ENCODE measurements at regions not wholly inside any gene's neighbourhood (a gene's known extent, or its start where the extent isn't known, plus 50 kb on each side); places are given as distances from the start of the nearest gene placed in this dataset.

- Mint-ChIP-seq H3K36me3 (ENCODE audit: low read depth) (no peaks in the 10 kb centered on the region), H3K27ac (no peak overlapping the region), H3K9me3 (ENCODE audit: insufficient read depth) (peaks cover 12% of the 10 kb centered on the region), H3K27me3 (ENCODE audit: low read depth) (no peaks in the 10 kb centered on the region), H3K4me3 (no peak overlapping the region), H3K4me1 (ENCODE audit: low read depth) (no peaks in the 10 kb centered on the region)
- no peak for ATAC-seq
- ChIA-PET CTCF (no interaction called here), POLR2A (no interaction called here)
- DNase-seq, result no peak
Observed at GRCh38 chr18:30016179-30016578, 1026.4 kb downstream of the DSC3 start.

- no peak overlapping the region for H3K27ac Mint-ChIP-seq
- ChIA-PET CTCF (no interaction called here), POLR2A (no interaction called here)
- no peak overlapping the region for H3K4me3 Mint-ChIP-seq
- H3K27me3 Mint-ChIP-seq (ENCODE audit: low read depth), result no peaks in the 10 kb centered on the region
- DNase-seq (no peak), ATAC-seq (no peak)
- H3K9me3 Mint-ChIP-seq (ENCODE audit: insufficient read depth), result peaks cover 11% of the 10 kb centered on the region
- no peaks in the 10 kb centered on the region for H3K36me3 Mint-ChIP-seq (ENCODE audit: low read depth)
- H3K4me1 Mint-ChIP-seq (ENCODE audit: low read depth), result no peaks in the 10 kb centered on the region
Observed at GRCh38 chr18:30004965-30005364, 1037.6 kb downstream of the DSC3 start.

- H3K27ac Mint-ChIP-seq, result no peak overlapping the region
- H3K4me3 Mint-ChIP-seq, result no peak overlapping the region
- DNase-seq, result no peak
- ChIA-PET POLR2A (no interaction called here), CTCF (no interaction called here)
- peaks cover 5% of the 10 kb centered on the region for H3K9me3 Mint-ChIP-seq (ENCODE audit: insufficient read depth)
- H3K36me3 Mint-ChIP-seq (ENCODE audit: low read depth), result no peaks in the 10 kb centered on the region
- no peak for ATAC-seq
- H3K27me3 Mint-ChIP-seq (ENCODE audit: low read depth), result no peaks in the 10 kb centered on the region
- no peaks in the 10 kb centered on the region for H3K4me1 Mint-ChIP-seq (ENCODE audit: low read depth)
Observed at GRCh38 chr18:29982218-29982617, 1060.3 kb downstream of the DSC3 start.

- H3K36me3 Mint-ChIP-seq (ENCODE audit: low read depth), result no peaks in the 10 kb centered on the region
- no peaks in the 10 kb centered on the region for H3K4me1 Mint-ChIP-seq (ENCODE audit: low read depth)
- DNase-seq (no peak), ATAC-seq (no peak)
- no peak overlapping the region for H3K4me3 Mint-ChIP-seq
- ChIA-PET CTCF (no interaction called here), POLR2A (no interaction called here)
- H3K27me3 Mint-ChIP-seq (ENCODE audit: low read depth), result no peaks in the 10 kb centered on the region
- no peak overlapping the region for H3K27ac Mint-ChIP-seq
- H3K9me3 Mint-ChIP-seq (ENCODE audit: insufficient read depth), result peaks cover 8% of the 10 kb centered on the region
Observed at GRCh38 chr18:29979881-29980280, 1062.7 kb downstream of the DSC3 start.

- H3K4me1 Mint-ChIP-seq (ENCODE audit: low read depth), result no peaks in the 10 kb centered on the region
- no peak for ATAC-seq
- no peaks in the 10 kb centered on the region for H3K27me3 Mint-ChIP-seq (ENCODE audit: low read depth)
- no peaks in the 10 kb centered on the region for H3K36me3 Mint-ChIP-seq (ENCODE audit: low read depth)
- no peak overlapping the region for H3K27ac Mint-ChIP-seq
- ChIA-PET POLR2A (no interaction called here), CTCF (no interaction called here)
- H3K4me3 Mint-ChIP-seq, result no peak overlapping the region
- H3K9me3 Mint-ChIP-seq (ENCODE audit: insufficient read depth), result peaks cover 13% of the 10 kb centered on the region
- no peak for DNase-seq
Observed at GRCh38 chr18:29969876-29970275, 1072.7 kb downstream of the DSC3 start.

- ATAC-seq (no peak), DNase-seq (no peak)
- ChIA-PET CTCF (no interaction called here), POLR2A (no interaction called here)
- Mint-ChIP-seq H3K36me3 (ENCODE audit: low read depth) (no peaks in the 10 kb centered on the region), H3K4me3 (no peak overlapping the region), H3K4me1 (ENCODE audit: low read depth) (no peaks in the 10 kb centered on the region), H3K27me3 (ENCODE audit: low read depth) (no peaks in the 10 kb centered on the region), H3K27ac (no peak overlapping the region), H3K9me3 (ENCODE audit: insufficient read depth) (peaks cover 7% of the 10 kb centered on the region)
Observed at GRCh38 chr18:29962579-29962978, 1080.0 kb downstream of the DSC3 start.

- no peaks in the 10 kb centered on the region for H3K4me1 Mint-ChIP-seq (ENCODE audit: low read depth)
- no peak overlapping the region for H3K4me3 Mint-ChIP-seq
- ChIA-PET CTCF (no interaction called here), POLR2A (no interaction called here)
- no peaks in the 10 kb centered on the region for H3K27me3 Mint-ChIP-seq (ENCODE audit: low read depth)
- DNase-seq, result no peak
- no peaks in the 10 kb centered on the region for H3K36me3 Mint-ChIP-seq (ENCODE audit: low read depth)
- H3K27ac Mint-ChIP-seq, result no peak overlapping the region
- no peak for ATAC-seq
- peaks cover 7% of the 10 kb centered on the region for H3K9me3 Mint-ChIP-seq (ENCODE audit: insufficient read depth)
Observed at GRCh38 chr18:29960539-29960938, 1082.0 kb downstream of the DSC3 start.

- no peak overlapping the region for H3K4me3 Mint-ChIP-seq
- POLR2A ChIA-PET, result no interaction called here
Observed at GRCh38 chr18:29930231-29930630, 1112.3 kb downstream of the DSC3 start.

GRCh38 chr18:29928081-29928480 is 1114.5 kb downstream of the DSC3 start:
- CTCF ChIA-PET, result no interaction called here

More at GRCh38 chr18:29930231-29930630, 1112.3 kb downstream of the DSC3 start:
- H3K9me3 Mint-ChIP-seq (ENCODE audit: insufficient read depth), result peaks cover 18% of the 10 kb centered on the region
- ATAC-seq, result no peak
- no peak for DNase-seq
- CTCF ChIA-PET, result no interaction called here
- no peaks in the 10 kb centered on the region for H3K27me3 Mint-ChIP-seq (ENCODE audit: low read depth)
- no peaks in the 10 kb centered on the region for H3K36me3 Mint-ChIP-seq (ENCODE audit: low read depth)
- H3K4me1 Mint-ChIP-seq (ENCODE audit: low read depth), result no peaks in the 10 kb centered on the region
- H3K27ac Mint-ChIP-seq, result no peak overlapping the region

GRCh38 chr18:29925566-29925965 is 1117.0 kb downstream of the DSC3 start:
- no peak overlapping the region for H3K4me3 Mint-ChIP-seq
- DNase-seq, result no peak
- CTCF ChIA-PET, result no interaction called here

More at GRCh38 chr18:29928081-29928480, 1114.5 kb downstream of the DSC3 start:
- Mint-ChIP-seq H3K27ac (no peak overlapping the region), H3K4me3 (no peak overlapping the region), H3K27me3 (ENCODE audit: low read depth) (no peaks in the 10 kb centered on the region), H3K36me3 (ENCODE audit: low read depth) (no peaks in the 10 kb centered on the region), H3K4me1 (ENCODE audit: low read depth) (no peaks in the 10 kb centered on the region), H3K9me3 (ENCODE audit: insufficient read depth) (peaks cover 15% of the 10 kb centered on the region)
- no peak for DNase-seq
- ATAC-seq, result no peak
- POLR2A ChIA-PET, result no interaction called here

GRCh38 chr18:29912351-29912750 is 1130.2 kb downstream of the DSC3 start:
- CTCF ChIA-PET, result no interaction called here
- POLR2A ChIA-PET, result no interaction called here
- DNase-seq (no peak), ATAC-seq (no peak)
- Mint-ChIP-seq H3K27ac (no peak overlapping the region), H3K9me3 (ENCODE audit: insufficient read depth) (peaks cover 14% of the 10 kb centered on the region), H3K4me3 (no peak overlapping the region), H3K27me3 (ENCODE audit: low read depth) (no peaks in the 10 kb centered on the region), H3K4me1 (ENCODE audit: low read depth) (no peaks in the 10 kb centered on the region), H3K36me3 (ENCODE audit: low read depth) (no peaks in the 10 kb centered on the region)

More at GRCh38 chr18:29925566-29925965, 1117.0 kb downstream of the DSC3 start:
- Mint-ChIP-seq H3K27ac (no peak overlapping the region), H3K9me3 (ENCODE audit: insufficient read depth) (peaks cover 18% of the 10 kb centered on the region), H3K36me3 (ENCODE audit: low read depth) (no peaks in the 10 kb centered on the region), H3K4me1 (ENCODE audit: low read depth) (no peaks in the 10 kb centered on the region), H3K27me3 (ENCODE audit: low read depth) (no peaks in the 10 kb centered on the region)
- POLR2A ChIA-PET, result no interaction called here
- no peak for ATAC-seq

GRCh38 chr18:29892960-29893558 is 1149.5 kb downstream of the DSC3 start:
- POLR2A ChIA-PET, result no interaction called here
- H3K4me3 Mint-ChIP-seq, result no peak overlapping the region
- DNase-seq, result no peak
- no peaks in the 10 kb centered on the region for H3K27me3 Mint-ChIP-seq (ENCODE audit: low read depth)
- H3K9me3 Mint-ChIP-seq (ENCODE audit: insufficient read depth), result no peaks in the 10 kb centered on the region
- H3K36me3 Mint-ChIP-seq (ENCODE audit: low read depth), result no peaks in the 10 kb centered on the region
- H3K4me1 Mint-ChIP-seq (ENCODE audit: low read depth), result no peaks in the 10 kb centered on the region
- no peak overlapping the region for H3K27ac Mint-ChIP-seq
- CTCF ChIA-PET, result no interaction called here
- ATAC-seq, result no peak

- H3K9me3 Mint-ChIP-seq (ENCODE audit: insufficient read depth), result peaks cover 5% of the 10 kb centered on the region
- no peaks in the 10 kb centered on the region for H3K27me3 Mint-ChIP-seq (ENCODE audit: low read depth)
- CTCF ChIA-PET, result no interaction called here
- ATAC-seq (no peak), DNase-seq (no peak)
- no peaks in the 10 kb centered on the region for H3K36me3 Mint-ChIP-seq (ENCODE audit: low read depth)
- POLR2A ChIA-PET, result no interaction called here
- H3K4me1 Mint-ChIP-seq (ENCODE audit: low read depth), result no peaks in the 10 kb centered on the region
- no peak overlapping the region for H3K27ac Mint-ChIP-seq
- no peak overlapping the region for H3K4me3 Mint-ChIP-seq
Observed at GRCh38 chr18:29883114-29883513, 1159.4 kb downstream of the DSC3 start.

Measured in activated CD8-positive, alpha-beta T cell treated with anti-CD3 and anti-CD28 coated beads, Interleukin-2, amount 10 ng/mL, durations not matched to agents 7 days and 5 days (primary cell).